ENCODE measurements at regions not wholly inside any gene's neighbourhood (a gene's known extent, or its start where the extent isn't known, plus 50 kb on each side); places are given as distances from the start of the nearest gene placed in this dataset.

DNA sequence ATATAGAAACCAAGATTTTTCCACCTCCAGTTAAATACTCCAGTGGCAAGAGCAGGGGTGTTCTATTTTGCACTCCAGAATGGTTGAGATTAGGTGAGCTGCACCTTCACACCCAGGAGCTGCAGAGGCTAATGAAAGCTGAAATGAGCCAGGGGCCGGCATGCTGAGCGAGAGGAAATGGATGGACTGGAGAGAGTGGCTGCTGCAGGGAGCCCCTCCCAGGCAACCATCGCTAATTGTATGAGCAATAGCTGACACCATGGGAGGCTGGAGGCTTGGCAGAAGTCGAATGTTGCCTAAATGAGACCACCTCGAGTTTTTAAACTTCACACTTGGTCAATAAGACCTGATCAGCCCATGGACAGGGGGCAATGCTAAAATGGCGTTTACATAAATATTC is 301.8 kb upstream of the TMPO start:
- TF ChIP-seq, protein P1, sequence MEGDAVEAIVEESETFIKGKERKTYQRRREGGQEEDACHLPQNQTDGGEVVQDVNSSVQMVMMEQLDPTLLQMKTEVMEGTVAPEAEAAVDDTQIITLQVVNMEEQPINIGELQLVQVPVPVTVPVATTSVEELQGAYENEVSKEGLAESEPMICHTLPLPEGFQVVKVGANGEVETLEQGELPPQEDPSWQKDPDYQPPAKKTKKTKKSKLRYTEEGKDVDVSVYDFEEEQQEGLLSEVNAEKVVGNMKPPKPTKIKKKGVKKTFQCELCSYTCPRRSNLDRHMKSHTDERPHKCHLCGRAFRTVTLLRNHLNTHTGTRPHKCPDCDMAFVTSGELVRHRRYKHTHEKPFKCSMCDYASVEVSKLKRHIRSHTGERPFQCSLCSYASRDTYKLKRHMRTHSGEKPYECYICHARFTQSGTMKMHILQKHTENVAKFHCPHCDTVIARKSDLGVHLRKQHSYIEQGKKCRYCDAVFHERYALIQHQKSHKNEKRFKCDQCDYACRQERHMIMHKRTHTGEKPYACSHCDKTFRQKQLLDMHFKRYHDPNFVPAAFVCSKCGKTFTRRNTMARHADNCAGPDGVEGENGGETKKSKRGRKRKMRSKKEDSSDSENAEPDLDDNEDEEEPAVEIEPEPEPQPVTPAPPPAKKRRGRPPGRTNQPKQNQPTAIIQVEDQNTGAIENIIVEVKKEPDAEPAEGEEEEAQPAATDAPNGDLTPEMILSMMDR (IDR thresholded peaks at IDR 0.05): no peak
- no peak for TF ChIP-seq POLR2A (IDR thresholded peaks at IDR 0.05)

All from thyroid gland (tissue), 4 donors.